ENCODE measurements at regions not wholly inside any gene's neighbourhood (a gene's known extent, or its start where the extent isn't known, plus 50 kb on each side); places are given as distances from the start of the nearest gene placed in this dataset.
"Not testable (repeated sequence)": the region's sequence is repeated elsewhere in the genome, so short reads cannot be mapped to it uniquely, and the experiment has no call there.

GRCh38 chr4:14125375-14126129 lies 498.0 kb upstream of the BOD1L1 start:
- DNase-seq = peak; percentile 1

DNA sequence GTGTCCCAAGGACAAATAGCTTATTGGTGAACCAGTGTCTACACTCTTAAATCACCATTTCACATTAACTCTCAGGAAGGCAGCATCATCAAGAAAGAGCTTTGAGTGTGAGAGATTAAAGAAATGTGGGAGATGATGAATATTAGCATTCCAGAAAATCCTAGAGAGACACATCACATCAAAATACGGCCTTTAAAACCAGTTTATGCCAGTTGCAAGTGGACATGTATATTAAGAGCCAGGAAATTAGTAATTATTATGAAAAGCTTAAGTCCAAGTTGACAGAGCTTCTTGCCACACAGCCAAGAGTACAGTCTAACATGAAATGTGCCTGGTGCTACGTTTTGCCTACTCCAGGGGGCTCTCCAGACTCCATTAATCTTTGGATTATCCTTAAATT lies 503.0 kb upstream of the BOD1L1 start:
- no peak for DNase-seq

DNA sequence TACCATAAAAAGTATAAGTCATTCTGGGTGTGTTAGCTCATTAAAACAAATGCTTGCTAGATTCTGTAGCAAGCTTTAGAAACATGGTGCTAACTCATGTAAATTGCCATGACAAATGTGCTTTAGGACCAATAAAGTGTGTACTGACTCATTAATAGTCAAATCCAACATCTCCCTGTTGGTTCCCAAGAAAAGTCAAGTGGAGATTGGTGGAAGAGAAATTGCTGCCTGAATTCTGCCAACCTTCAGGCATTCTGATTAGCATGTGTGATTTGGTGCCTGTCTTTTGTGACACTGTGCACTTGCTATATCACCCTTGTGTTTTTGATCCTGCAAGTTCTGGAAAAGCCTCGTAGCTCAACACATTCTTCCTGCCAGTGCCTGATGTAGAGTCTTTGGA lies 503.8 kb upstream of the BOD1L1 start:
- DNase-seq = no peak

- no peak for DNase-seq
These were observed 504.8 kb upstream of the BOD1L1 start for GRCh38 chr4:14132301-14132700.

DNA sequence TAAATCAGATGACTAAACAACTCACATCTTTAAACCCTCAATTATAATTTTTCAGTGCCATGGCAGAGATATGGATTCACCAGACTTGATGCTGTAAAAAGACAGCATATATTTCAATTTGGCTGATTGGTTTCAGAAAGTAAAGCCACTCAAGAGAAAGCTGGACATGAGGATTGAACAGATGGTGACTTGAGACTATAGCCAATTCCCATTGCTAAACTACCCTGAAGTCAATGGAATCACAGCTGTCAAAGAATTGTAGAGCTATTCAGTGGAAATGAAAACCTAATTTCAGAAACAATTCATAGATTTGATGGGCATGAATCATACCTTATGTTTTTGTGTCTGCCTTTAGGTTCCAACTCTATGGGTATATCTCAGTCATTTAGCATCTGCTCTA lies 510.6 kb upstream of the BOD1L1 start:
- DNase-seq = no peak

GRCh38 chr4:14143892-14144291 lies 516.4 kb upstream of the BOD1L1 start:
- DNase-seq = no peak

DNA sequence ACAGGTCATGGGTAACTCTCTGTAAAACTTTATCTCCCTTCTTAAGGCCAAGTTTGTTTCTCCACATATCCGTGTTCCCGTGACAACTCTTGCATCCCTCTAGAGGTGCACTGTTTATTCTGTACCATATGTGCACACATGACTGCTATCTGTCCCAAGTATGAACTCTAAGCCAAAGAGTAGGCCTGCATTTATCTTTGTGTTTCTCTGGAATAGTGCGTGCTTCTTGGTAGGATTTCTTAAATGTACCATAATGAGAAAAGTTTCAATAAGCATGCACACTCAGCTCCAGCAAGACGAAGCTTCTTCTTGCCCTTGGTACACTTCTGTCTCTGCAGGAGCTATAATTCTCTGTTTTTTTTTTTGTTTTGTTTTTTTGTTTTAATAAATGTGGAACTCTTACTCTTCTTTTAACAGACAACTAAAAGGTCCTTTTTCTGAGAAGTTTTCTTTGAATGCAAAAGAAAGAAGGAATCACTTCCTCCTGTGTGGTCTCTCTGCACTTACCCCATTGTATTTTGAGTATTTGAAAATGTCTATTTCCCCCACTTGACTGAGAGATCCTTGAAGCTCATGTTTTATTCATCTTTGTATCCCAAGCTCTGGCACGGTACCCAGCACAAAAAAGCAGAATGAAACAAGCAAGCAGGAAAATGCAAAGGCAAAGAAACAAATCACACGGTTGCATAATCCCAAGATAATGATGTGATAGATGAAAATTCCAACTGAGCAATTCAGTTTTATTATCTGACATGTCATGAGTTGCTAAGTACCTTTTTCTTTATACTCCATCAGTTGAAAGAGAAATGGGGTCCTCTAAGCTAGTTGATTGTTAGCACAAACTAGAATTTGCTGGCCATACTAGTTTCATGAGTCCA lies 521.9 kb upstream of the BOD1L1 start:
- no peak for DNase-seq

- DNase-seq = no peak
These were observed 523.6 kb upstream of the BOD1L1 start for GRCh38 chr4:14151101-14151500.

DNA sequence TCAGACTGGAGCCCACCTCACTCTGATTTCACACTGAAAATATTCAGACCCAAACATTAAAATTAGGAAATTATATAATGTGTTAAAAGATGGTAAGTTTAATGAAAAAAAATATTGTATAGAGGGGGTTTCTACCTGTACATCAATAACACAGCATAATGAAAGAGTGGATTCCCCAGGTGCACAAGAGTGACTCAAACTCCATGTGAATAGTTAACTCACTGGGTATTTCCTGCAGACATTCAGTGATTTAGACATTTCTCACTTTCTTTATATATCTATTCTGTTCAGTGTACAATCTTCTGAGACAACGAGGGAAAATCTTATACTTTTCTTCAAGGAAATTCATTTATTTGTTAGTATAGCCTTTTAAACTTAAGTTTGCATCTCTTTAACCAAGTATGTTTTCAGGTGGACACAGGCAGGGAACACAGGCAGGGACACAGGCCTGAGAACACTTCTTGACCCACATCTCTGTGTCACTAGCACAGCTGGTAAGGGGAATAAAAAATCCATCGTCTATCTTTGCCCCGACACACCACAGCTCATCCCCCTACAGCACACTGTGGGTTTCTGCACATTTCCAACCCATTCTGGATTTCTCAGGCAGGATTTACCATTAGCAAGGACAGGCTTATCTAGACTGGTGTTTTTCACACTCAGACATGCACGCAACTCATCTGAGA lies 525.5 kb upstream of the BOD1L1 start:
- no peak for DNase-seq

- DNase-seq = no peak
These were observed 528.3 kb upstream of the BOD1L1 start for GRCh38 chr4:14155803-14156202.

DNA sequence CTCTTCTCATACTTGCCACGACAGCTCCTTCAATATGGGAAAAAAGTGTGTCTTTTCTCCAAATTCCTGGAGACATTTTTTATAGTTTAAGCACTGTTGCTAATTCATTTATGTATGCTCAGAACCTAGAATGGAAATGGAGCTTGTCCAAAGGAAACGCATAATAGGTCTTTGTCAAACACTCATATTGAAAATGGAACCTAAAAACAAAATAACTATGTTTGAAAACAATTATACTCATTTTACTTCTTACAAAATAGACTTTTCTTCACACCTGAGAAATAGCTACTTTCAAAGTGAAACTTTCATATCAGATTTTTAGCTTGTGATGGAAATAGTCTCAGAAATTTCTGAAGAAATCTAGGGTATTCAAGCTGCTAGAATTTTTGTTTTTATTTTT lies 529.7 kb upstream of the BOD1L1 start:
- no peak for DNase-seq

DNA sequence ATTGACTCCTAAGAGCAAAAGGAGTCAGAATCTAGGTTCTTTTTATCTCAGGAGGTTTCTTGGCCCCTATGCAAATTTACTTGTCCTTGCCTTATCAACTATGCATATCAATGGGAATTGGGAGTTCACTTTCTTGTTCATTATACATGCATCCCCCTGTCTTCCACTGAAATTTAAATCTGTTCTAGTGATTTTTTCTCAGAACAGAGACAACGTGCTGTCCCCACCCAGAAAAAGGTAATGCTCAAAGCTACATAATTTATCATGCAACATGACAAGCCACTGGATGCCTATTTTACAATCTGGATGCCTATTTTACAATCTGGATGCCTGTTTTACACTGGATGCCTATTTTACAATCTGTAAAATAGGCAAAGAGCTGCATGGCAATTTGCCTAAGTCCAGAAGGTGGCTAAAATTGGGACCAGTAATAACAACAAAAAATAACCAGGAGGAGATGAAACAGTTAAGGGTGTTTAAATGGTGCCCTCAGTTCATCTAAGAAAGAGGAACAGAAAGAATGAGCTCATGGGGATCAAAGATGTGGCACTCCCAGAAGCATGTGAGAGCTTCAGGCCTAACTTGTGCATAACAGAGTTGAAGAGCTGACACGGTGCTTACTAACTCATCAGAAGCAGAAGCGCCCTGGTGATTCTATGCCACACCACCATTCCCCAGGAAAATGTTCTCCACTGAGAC lies 537.8 kb upstream of the BOD1L1 start:
- no peak for DNase-seq

DNA sequence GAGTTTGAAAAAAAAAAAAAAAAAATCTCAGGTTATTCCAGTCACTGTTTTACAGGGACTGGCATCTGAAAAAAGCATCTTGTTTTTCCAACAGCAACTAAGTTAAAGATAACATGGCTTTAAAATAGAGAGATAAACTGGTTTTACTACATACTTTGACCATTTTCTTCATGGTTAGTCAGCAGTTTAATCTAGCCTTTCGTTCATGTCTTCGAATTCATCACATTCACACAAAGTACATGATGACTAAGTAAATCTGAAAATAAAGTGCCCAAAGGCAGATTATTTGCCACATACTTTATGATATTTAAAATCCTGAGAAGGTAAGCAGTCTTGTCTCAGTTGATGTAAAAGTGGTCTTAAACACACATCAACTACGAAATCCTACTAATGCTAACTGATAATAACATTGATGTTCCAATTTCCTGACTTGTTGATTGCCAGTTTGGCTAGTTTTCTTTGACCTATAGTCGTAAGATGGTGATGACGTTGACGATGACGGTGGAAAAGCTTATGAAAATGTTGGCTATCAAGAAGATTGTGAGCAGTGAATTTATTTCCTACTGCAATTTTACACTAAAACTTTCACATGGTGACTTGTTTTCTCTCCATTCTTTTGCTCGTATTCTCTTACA lies 540.5 kb upstream of the BOD1L1 start:
- DNase-seq = no peak

DNA sequence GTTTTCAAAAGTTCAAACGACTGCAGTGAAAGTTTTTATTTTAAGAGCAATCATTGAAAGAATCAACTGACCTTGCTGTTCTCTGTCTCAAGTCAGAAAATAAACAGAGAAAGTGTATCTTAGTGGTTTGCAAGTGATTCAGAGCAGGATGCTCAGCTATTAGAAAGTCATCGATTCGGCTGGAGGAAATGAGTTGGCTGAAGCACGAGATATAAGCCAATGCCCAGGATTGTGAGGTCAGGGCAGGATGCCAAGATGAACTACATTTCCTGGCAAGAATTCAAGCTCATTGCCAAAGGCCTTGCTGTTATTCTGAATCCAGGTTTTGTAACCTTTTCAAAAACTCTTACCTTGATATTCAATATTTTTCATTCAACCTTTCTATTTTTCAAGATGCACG lies 541.4 kb upstream of the BOD1L1 start:
- DNase-seq = no peak

GRCh38 chr4:14169460-14169859 lies 541.9 kb upstream of the BOD1L1 start:
- no peak for DNase-seq

DNA sequence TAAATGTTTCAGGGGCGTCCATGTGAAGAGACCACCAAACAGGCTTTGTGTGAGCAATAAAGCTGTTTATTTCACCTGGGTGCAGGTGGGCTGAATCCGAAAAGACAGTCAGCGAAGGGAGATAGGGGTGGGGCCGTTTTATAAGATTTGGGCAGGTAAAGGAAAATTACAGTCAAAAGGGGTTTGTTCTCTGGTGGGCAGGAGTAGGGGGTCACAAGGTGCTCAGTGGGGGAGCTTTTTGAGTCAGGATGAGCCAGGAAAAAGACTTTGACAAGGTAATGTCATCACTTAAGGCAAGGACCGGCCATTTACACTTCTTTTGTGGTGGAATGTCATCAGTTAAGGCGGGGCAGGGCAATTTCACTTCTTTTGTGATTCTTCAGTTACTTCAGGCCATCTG lies 542.4 kb upstream of the BOD1L1 start:
- not testable (repeated sequence) for DNase-seq

DNA sequence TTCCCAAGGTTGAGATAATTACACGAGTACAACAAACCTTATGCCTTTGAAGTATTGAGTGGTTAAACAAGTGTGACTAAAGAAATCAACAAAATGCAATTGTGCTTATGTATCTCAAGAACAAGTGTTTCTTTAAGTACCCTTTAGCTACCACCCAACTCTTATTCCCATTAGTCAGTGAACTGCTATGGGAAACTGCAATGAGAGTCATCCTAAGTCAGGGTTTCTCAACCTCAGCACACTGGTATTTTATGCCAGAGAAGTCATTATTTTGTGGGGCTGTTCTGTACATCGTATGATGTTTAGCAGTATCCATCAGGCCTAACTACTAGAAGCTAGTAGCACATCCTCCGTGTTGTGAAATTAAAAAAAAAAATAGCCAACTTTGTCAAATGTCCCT lies 549.1 kb upstream of the BOD1L1 start:
- DNase-seq = no peak

DNA sequence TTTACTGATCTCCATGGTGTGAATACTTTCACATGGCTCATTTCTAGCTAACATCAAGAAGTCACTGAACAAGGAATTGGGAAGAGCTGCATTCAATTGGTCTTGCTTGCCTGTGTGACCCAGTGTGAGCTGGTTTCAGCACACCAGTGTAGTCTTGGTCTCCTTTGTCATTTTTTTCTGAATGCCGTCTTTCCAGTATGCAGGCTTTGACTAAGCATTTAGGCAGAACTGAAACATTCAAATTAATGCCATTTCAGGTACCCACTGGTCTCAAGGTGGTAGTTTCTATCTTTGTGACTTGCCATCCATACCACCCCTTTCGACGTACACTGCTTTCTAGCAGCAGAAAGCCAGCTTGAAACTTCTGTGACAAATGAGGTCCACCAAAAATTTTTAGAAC lies 550.5 kb upstream of the BOD1L1 start:
- DNase-seq = no peak

DNA sequence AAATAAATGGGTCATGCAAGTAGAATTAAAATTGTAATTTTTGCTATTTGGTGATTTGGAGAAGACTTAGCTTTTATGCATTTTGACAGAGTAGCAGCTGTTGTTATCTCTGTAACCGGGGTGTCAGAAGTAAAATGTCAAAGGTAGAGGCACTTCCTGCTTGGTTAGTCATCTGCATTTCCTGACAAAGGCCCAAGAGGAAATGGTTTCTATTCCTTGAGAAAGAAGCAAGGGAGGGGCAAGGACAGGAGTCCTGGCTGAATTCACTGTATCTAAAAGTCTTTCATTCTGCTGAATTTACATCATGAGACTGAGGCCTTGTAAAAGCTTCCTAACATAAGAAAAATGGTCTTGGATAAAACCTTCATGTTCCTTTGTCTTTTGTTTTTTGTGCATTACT lies 550.9 kb upstream of the BOD1L1 start:
- no peak for DNase-seq

DNA sequence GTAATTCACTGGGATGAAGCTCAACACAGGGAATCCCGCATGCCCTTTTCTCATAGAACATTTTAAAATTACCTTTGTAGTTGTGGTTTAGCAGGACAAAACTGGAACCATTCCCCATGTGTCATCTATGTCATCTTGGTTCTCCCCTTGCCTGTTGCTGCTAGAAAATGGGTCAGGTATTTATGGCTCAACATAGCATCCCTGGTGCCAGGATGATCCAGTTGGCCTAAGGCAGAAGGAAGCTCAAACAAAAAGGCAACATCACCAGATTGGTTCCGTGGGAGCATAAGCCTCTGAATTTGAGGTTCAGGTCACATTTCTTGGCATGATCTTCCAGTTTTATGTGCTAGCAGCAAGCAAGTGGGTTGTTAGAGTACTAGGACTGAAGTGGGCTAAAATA lies 552.6 kb upstream of the BOD1L1 start:
- DNase-seq = no peak

DNA sequence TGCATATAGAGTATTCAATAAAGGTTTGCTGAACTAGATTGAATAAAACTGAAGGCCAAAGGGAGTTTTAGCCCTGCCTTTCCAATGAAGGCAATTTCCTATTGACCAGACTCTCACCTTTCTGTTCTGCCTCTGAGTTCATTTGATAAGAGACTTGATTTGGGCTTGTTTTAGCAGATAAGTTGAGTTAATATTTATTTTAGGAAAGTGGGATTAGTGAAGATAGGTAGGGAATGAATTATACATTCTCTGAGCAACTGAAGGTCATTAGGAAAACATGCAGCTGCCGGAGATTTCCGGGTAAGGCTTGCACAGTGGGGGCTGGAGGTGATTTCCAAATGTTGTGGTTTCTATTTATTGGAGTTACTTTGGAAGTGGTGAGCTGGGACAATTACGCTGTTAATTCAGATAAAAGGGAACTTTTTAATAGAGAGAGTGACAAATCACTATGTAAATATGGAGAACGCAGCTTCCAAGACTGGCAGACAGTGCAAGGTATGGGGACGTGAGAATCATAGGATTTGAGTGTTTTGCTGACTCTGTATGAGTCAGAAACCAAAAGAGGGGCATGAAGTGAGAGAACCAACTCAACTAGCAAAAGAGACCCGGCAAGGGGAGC lies 553.6 kb upstream of the BOD1L1 start:
- DNase-seq = no peak

GRCh38 chr4:14182148-14182547 lies 554.6 kb upstream of the BOD1L1 start:
- DNase-seq = no peak
